ENCODE measurements at regions not wholly inside any gene's neighbourhood (a gene's known extent, or its start where the extent isn't known, plus 50 kb on each side); places are given as distances from the start of the nearest gene placed in this dataset.

GRCh38 chr16:89027281-89027680 is 50.3 kb upstream of the CBFA2T3 start:
- Histone ChIP-seq H3K36me3 (ENCODE audit: control insufficient read depth, insufficient read depth, low read length) (no peaks in the 10 kb centered on the region), H3K27me3 (ENCODE audit: control insufficient read depth, insufficient read depth, low read length) (peaks cover 1% of the 10 kb centered on the region)

DNA sequence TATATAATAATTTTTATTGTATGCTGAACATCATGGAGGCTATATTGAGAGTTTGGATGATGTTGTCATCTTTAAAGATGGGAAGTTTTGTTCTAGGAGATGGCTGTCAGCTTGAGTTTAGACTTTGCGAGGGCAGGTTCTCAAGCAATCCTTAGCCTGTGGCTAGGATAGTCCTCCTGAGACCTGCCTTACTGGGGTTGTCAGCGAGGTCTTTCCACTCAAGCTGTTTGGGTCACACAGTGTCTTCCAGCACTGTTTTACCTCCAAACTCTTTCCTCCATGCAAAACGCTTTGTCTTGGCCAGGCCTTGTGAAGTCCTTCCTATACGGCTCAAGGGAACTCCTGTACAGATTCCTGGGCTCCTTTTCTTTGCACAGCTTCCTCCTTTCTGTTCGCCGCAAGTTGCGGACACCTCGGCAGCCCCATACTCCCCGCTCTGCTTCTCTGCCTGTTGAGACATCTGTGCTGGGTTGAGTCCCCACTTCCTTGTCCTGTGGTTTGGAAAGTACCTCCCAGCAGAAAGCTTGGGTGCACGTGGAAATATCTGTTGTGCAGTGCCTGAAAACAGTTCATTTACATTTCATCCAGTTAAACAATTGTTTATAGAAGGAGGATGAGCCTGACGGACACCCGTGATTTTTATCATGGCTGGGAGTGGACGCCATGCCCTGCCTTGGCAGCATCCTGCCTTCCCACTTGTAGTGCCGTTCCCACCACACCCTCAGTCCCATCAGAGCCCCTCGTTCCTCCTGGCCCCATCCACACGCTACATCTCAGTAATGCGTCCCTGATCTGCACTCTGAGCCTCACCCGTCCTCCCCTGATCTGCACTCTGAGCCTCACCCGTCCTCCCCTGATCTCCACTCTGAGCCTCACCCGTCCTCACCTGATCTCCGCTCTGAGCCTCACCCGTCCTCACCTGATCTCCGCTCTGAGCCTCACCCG is 55.0 kb upstream of the CBFA2T3 start:
- no peak for DNase-seq (ENCODE audit: low read depth in 2 of 2)
- no peaks in the 10 kb centered on the region for H3K9me3 ChIP-seq (ENCODE audit: control insufficient read depth, insufficient read depth, low read depth, low read length)
- no peak overlapping the region for H3K4me3 ChIP-seq (replicated peaks in 1 of 4; ENCODE audit: control extremely low read depth in 1 of 4, insufficient read depth in 1 of 4, low read depth in 3 of 4, low read length in 4 of 4)
- no peak overlapping the region for H2AFZ ChIP-seq (ENCODE audit: low read length)
- no peaks in the 10 kb centered on the region for H3K79me2 ChIP-seq (ENCODE audit: control insufficient read depth, insufficient read depth, low read length)
- no peak overlapping the region for H3K9ac ChIP-seq (ENCODE audit: insufficient read depth, low read length)
- no peaks in the 10 kb centered on the region for H3K36me3 ChIP-seq (ENCODE audit: control insufficient read depth, insufficient read depth, low read length)
- no peaks in the 10 kb centered on the region for H3K4me1 ChIP-seq (ENCODE audit: control insufficient read depth, extremely low read depth, insufficient read depth, low read length)
- H3K27me3 ChIP-seq (ENCODE audit: control insufficient read depth, insufficient read depth, low read length) = peaks cover 3% of the 10 kb centered on the region
- no peak for TF ChIP-seq CTCF (conservative IDR thresholded peaks at IDR 0.05 in 1 of 2, IDR thresholded peaks at IDR 0.05 in 1 of 2; ENCODE audit: low read depth in 1 of 2, low read length in 2 of 2)
- TF ChIP-seq EZH2 (IDR thresholded peaks at IDR 0.05; ENCODE audit: low read length, missing control alignments) = no peak
- no peak overlapping the region for H3K27ac ChIP-seq (ENCODE audit: insufficient read depth, low read length)
- no peaks in the 10 kb centered on the region for H4K20me1 ChIP-seq (ENCODE audit: control insufficient read depth, extremely low read depth, insufficient read depth, low read length)
- no peak overlapping the region for H3K4me2 ChIP-seq (ENCODE audit: extremely low read depth, insufficient read depth, low read length)

More at GRCh38 chr16:89027281-89027680, 50.3 kb upstream of the CBFA2T3 start:
- Histone ChIP-seq H3K9me3 (ENCODE audit: control insufficient read depth, insufficient read depth, low read depth, low read length) (no peaks in the 10 kb centered on the region), H3K79me2 (ENCODE audit: control insufficient read depth, insufficient read depth, low read length) (no peaks in the 10 kb centered on the region), H3K9ac (ENCODE audit: insufficient read depth, low read length) (no peak overlapping the region), H4K20me1 (ENCODE audit: control insufficient read depth, extremely low read depth, insufficient read depth, low read length) (no peaks in the 10 kb centered on the region), H3K4me2 (ENCODE audit: extremely low read depth, insufficient read depth, low read length) (no peak overlapping the region), H2AFZ (ENCODE audit: low read length) (no peak overlapping the region), H3K4me1 (ENCODE audit: control insufficient read depth, extremely low read depth, insufficient read depth, low read length) (no peaks in the 10 kb centered on the region), H3K27ac (ENCODE audit: insufficient read depth, low read length) (no peak overlapping the region), H3K4me3 (replicated peaks in 1 of 4; ENCODE audit: control extremely low read depth in 1 of 4, insufficient read depth in 1 of 4, low read depth in 3 of 4, low read length in 4 of 4) (no peak overlapping the region)
- no peak for DNase-seq (ENCODE audit: low read depth in 2 of 2)
- no peak for TF ChIP-seq EZH2 (IDR thresholded peaks at IDR 0.05; ENCODE audit: low read length, missing control alignments)
- no peak for TF ChIP-seq CTCF (conservative IDR thresholded peaks at IDR 0.05 in 1 of 2, IDR thresholded peaks at IDR 0.05 in 1 of 2; ENCODE audit: low read depth in 1 of 2, low read length in 2 of 2)

GRCh38 chr16:89033304-89033703 is 56.3 kb upstream of the CBFA2T3 start:
- Histone ChIP-seq H4K20me1 (ENCODE audit: control insufficient read depth, extremely low read depth, insufficient read depth, low read length) (no peaks in the 10 kb centered on the region), H3K4me2 (ENCODE audit: extremely low read depth, insufficient read depth, low read length) (no peak overlapping the region), H3K79me2 (ENCODE audit: control insufficient read depth, insufficient read depth, low read length) (no peaks in the 10 kb centered on the region), H3K9me3 (ENCODE audit: control insufficient read depth, insufficient read depth, low read depth, low read length) (no peaks in the 10 kb centered on the region), H3K27me3 (ENCODE audit: control insufficient read depth, insufficient read depth, low read length) (peaks cover 3% of the 10 kb centered on the region), H3K27ac (ENCODE audit: insufficient read depth, low read length) (no peak overlapping the region), H2AFZ (ENCODE audit: low read length) (no peak overlapping the region), H3K9ac (ENCODE audit: insufficient read depth, low read length) (no peak overlapping the region), H3K4me1 (ENCODE audit: control insufficient read depth, extremely low read depth, insufficient read depth, low read length) (no peaks in the 10 kb centered on the region), H3K36me3 (ENCODE audit: control insufficient read depth, insufficient read depth, low read length) (no peaks in the 10 kb centered on the region), H3K4me3 (replicated peaks in 1 of 4; ENCODE audit: control extremely low read depth in 1 of 4, insufficient read depth in 1 of 4, low read depth in 3 of 4, low read length in 4 of 4) (no peak overlapping the region)
- TF ChIP-seq EZH2 (IDR thresholded peaks at IDR 0.05; ENCODE audit: low read length, missing control alignments) = no peak
- TF ChIP-seq CTCF (conservative IDR thresholded peaks at IDR 0.05 in 1 of 2, IDR thresholded peaks at IDR 0.05 in 1 of 2; ENCODE audit: low read depth in 1 of 2, low read length in 2 of 2) = no peak
- no peak for DNase-seq (ENCODE audit: low read depth in 2 of 2)

Measured in fibroblast of lung (primary cell).